ENCODE measurements at regions not wholly inside any gene's neighbourhood (a gene's known extent, or its start where the extent isn't known, plus 50 kb on each side); places are given as distances from the start of the nearest gene placed in this dataset.

DNA sequence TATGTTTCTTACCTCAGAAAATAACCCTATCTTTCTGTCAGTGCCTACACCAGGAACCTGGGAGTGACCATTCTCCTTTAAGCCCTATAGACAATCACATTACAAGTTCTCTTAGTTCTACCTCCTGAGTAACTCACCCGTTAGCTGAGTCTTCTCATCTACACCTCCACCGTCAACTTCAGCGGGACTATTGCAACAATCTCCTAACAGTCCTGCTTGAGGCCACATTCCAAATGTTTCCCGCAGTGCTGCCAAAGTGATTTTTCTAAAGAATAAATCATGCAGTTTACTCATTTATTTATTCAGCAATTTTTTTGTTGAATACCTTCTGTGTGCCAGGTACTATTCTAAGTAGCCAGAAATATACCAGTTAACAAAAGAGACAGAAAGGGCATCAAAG, 285.0 kb upstream of the GRIP1 start:
- no peak overlapping the region for H3K4me3 Mint-ChIP-seq
- no peaks in the 10 kb centered on the region for H3K27me3 Mint-ChIP-seq (ENCODE audit: low read depth)
- peaks cover 6% of the 10 kb centered on the region; the same call in 1 of the 2 replicates for H3K9me3 Mint-ChIP-seq
- TF ChIP-seq ZNF121 (CRISPR knock-in tag; IDR thresholded peaks at IDR 0.05) (no peak), ELF4 (CRISPR knock-in tag; IDR thresholded peaks at IDR 0.05; ENCODE audit: low read depth) (no peak), ZNF423 (CRISPR knock-in tag; IDR thresholded peaks at IDR 0.05) (no peak), SMAD4 (CRISPR knock-in tag; IDR thresholded peaks at IDR 0.05) (no peak), RORB (CRISPR knock-in tag; IDR thresholded peaks at IDR 0.05) (no peak), ZNF138 (CRISPR knock-in tag; conservative IDR thresholded peaks at IDR 0.05) (no peak), JAZF1 (CRISPR knock-in tag; IDR thresholded peaks at IDR 0.05) (no peak), SMAD3 (CRISPR knock-in tag; IDR thresholded peaks at IDR 0.05; ENCODE audit: borderline replicate concordance) (no peak), ZNF219 (CRISPR knock-in tag; IDR thresholded peaks at IDR 0.05; ENCODE audit: borderline replicate concordance) (no peak), HMGA2 (CRISPR knock-in tag; IDR thresholded peaks at IDR 0.05) (no peak), ZNF317 (CRISPR knock-in tag; IDR thresholded peaks at IDR 0.05; ENCODE audit: borderline replicate concordance, low read depth) (no peak), FOXK1 (CRISPR knock-in tag; IDR thresholded peaks at IDR 0.05) (no peak), E2F5 (CRISPR knock-in tag; IDR thresholded peaks at IDR 0.05) (no peak), RELA (CRISPR knock-in tag; IDR thresholded peaks at IDR 0.05; ENCODE audit: borderline replicate concordance) (no peak), TP53 (CRISPR knock-in tag; IDR thresholded peaks at IDR 0.05) (no peak)
- TF ChIP-seq, protein P1, sequence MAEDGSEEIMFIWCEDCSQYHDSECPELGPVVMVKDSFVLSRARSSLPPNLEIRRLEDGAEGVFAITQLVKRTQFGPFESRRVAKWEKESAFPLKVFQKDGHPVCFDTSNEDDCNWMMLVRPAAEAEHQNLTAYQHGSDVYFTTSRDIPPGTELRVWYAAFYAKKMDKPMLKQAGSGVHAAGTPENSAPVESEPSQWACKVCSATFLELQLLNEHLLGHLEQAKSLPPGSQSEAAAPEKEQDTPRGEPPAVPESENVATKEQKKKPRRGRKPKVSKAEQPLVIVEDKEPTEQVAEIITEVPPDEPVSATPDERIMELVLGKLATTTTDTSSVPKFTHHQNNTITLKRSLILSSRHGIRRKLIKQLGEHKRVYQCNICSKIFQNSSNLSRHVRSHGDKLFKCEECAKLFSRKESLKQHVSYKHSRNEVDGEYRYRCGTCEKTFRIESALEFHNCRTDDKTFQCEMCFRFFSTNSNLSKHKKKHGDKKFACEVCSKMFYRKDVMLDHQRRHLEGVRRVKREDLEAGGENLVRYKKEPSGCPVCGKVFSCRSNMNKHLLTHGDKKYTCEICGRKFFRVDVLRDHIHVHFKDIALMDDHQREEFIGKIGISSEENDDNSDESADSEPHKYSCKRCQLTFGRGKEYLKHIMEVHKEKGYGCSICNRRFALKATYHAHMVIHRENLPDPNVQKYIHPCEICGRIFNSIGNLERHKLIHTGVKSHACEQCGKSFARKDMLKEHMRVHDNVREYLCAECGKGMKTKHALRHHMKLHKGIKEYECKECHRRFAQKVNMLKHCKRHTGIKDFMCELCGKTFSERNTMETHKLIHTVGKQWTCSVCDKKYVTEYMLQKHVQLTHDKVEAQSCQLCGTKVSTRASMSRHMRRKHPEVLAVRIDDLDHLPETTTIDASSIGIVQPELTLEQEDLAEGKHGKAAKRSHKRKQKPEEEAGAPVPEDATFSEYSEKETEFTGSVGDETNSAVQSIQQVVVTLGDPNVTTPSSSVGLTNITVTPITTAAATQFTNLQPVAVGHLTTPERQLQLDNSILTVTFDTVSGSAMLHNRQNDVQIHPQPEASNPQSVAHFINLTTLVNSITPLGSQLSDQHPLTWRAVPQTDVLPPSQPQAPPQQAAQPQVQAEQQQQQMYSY (CRISPR knock-in tag; IDR thresholded peaks at IDR 0.05) = no peak
- TF ChIP-seq, protein P2, sequence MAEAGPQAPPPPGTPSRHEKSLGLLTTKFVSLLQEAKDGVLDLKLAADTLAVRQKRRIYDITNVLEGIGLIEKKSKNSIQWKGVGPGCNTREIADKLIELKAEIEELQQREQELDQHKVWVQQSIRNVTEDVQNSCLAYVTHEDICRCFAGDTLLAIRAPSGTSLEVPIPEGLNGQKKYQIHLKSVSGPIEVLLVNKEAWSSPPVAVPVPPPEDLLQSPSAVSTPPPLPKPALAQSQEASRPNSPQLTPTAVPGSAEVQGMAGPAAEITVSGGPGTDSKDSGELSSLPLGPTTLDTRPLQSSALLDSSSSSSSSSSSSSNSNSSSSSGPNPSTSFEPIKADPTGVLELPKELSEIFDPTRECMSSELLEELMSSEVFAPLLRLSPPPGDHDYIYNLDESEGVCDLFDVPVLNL (CRISPR knock-in tag; IDR thresholded peaks at IDR 0.05; ENCODE audit: borderline replicate concordance, low read depth) = no peak
- TF ChIP-seq, protein P3, sequence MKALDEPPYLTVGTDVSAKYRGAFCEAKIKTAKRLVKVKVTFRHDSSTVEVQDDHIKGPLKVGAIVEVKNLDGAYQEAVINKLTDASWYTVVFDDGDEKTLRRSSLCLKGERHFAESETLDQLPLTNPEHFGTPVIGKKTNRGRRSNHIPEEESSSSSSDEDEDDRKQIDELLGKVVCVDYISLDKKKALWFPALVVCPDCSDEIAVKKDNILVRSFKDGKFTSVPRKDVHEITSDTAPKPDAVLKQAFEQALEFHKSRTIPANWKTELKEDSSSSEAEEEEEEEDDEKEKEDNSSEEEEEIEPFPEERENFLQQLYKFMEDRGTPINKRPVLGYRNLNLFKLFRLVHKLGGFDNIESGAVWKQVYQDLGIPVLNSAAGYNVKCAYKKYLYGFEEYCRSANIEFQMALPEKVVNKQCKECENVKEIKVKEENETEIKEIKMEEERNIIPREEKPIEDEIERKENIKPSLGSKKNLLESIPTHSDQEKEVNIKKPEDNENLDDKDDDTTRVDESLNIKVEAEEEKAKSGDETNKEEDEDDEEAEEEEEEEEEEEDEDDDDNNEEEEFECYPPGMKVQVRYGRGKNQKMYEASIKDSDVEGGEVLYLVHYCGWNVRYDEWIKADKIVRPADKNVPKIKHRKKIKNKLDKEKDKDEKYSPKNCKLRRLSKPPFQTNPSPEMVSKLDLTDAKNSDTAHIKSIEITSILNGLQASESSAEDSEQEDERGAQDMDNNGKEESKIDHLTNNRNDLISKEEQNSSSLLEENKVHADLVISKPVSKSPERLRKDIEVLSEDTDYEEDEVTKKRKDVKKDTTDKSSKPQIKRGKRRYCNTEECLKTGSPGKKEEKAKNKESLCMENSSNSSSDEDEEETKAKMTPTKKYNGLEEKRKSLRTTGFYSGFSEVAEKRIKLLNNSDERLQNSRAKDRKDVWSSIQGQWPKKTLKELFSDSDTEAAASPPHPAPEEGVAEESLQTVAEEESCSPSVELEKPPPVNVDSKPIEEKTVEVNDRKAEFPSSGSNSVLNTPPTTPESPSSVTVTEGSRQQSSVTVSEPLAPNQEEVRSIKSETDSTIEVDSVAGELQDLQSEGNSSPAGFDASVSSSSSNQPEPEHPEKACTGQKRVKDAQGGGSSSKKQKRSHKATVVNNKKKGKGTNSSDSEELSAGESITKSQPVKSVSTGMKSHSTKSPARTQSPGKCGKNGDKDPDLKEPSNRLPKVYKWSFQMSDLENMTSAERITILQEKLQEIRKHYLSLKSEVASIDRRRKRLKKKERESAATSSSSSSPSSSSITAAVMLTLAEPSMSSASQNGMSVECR (CRISPR knock-in tag; IDR thresholded peaks at IDR 0.05; ENCODE audit: borderline replicate concordance) = no peak
- no peak overlapping the region for H3K27ac Mint-ChIP-seq
- peaks cover 27% of the 10 kb centered on the region for H3K4me1 Mint-ChIP-seq
- ATAC-seq = no peak
- no peaks in the 10 kb centered on the region for H3K36me3 Mint-ChIP-seq
- POLR2A ChIA-PET = no interaction called here
- CTCF ChIA-PET = no interaction called here
- DNase-seq (ENCODE audit: low spot score) = no peak
